Activated gamma-delta T cell treated with anti-CD3 and anti-CD28 coated beads, Interleukin-2, amount 50 U/mL, for 16 hours (primary cell): ENCODE measurements at regions not wholly inside any gene's neighbourhood (a gene's known extent, or its start where the extent isn't known, plus 50 kb on each side); places are given as distances from the start of the nearest gene placed in this dataset.
"Not testable (repeated sequence)": the region's sequence is repeated elsewhere in the genome, so short reads cannot be mapped to it uniquely, and the experiment has no call there.

ENCODE experiments used
- DNase-seq: peaks from one replicate; pipeline ENCODE4 v3.0.0-alpha.2; 2020; ENCODE audit warnings: low read depth

- no peak for DNase-seq
Observed at GRCh38 chr2:84137034-84137433, 322.0 kb downstream of the SUCLG1 start.

GRCh38 chr2:84132370-84132769 lies 326.7 kb downstream of the SUCLG1 start:
- DNase-seq: no peak

- DNase-seq: no peak
Observed at GRCh38 chr2:84131278-84131830, 327.7 kb downstream of the SUCLG1 start.

GRCh38 chr2:84129018-84129417 lies 330.1 kb downstream of the SUCLG1 start:
- DNase-seq: no peak

- not testable (repeated sequence) for DNase-seq
Observed at GRCh38 chr2:84127812-84128211, 331.3 kb downstream of the SUCLG1 start.

GRCh38 chr2:84126530-84126929 lies 332.6 kb downstream of the SUCLG1 start:
- DNase-seq: no peak

GRCh38 chr2:84126084-84126483 lies 333.0 kb downstream of the SUCLG1 start:
- no peak for DNase-seq

GRCh38 chr2:84116143-84116542 lies 342.9 kb downstream of the SUCLG1 start:
- no peak for DNase-seq

- no peak for DNase-seq
Observed at GRCh38 chr2:84115173-84115857, 343.8 kb downstream of the SUCLG1 start.

- not testable (repeated sequence) for DNase-seq
Observed at GRCh38 chr2:84103816-84104527, 355.1 kb downstream of the SUCLG1 start.

- DNase-seq: no peak
Observed at GRCh38 chr2:84102274-84102673, 356.8 kb downstream of the SUCLG1 start.

- no peak for DNase-seq
Observed at GRCh38 chr2:84088656-84089055, 370.4 kb downstream of the SUCLG1 start.

GRCh38 chr2:84085562-84085961 lies 373.5 kb downstream of the SUCLG1 start:
- no peak for DNase-seq

GRCh38 chr2:84084856-84085255 lies 374.2 kb downstream of the SUCLG1 start:
- DNase-seq: no peak

GRCh38 chr2:84083984-84084383 lies 375.1 kb downstream of the SUCLG1 start:
- DNase-seq: no peak

GRCh38 chr2:84078471-84078870 lies 380.6 kb downstream of the SUCLG1 start:
- no peak for DNase-seq

GRCh38 chr2:84077496-84077895 lies 381.6 kb downstream of the SUCLG1 start:
- no peak for DNase-seq

GRCh38 chr2:84071050-84071449 lies 388.0 kb downstream of the SUCLG1 start:
- no peak for DNase-seq

GRCh38 chr2:84065857-84066256 lies 393.2 kb downstream of the SUCLG1 start:
- no peak for DNase-seq

- no peak for DNase-seq
Observed at GRCh38 chr2:84057917-84058560, 401.0 kb downstream of the SUCLG1 start.

GRCh38 chr2:84055816-84056215 lies 403.3 kb downstream of the SUCLG1 start:
- no peak for DNase-seq

- not testable (repeated sequence) for DNase-seq
Observed at GRCh38 chr2:84054577-84054976, 404.5 kb downstream of the SUCLG1 start.

GRCh38 chr2:84052913-84053312 lies 406.2 kb downstream of the SUCLG1 start:
- DNase-seq: no peak
